Heart left ventricle (tissue), 16 donors: ENCODE measurements at regions not wholly inside any gene's neighbourhood (a gene's known extent, or its start where the extent isn't known, plus 50 kb on each side); places are given as distances from the start of the nearest gene placed in this dataset.
A peak's percentile ranks its signal among the peaks of the same experiment; 100 is the strongest.

Source experiments
- ATAC-seq, 4 donors: fragments of 200-7000 bp; cut with Tn5 transposase; one replicate each; pipeline ENCODE4 v1.9.1; 2020 to 2022; ENCODE audit warnings: moderate library complexity in 4 of 4, mild to moderate bottlenecking in 3 of 4, moderate number of reproducible peaks in 1 of 4
- DNase-seq, 5 donors: peaks; one replicate each; pipeline ENCODE4 v3.0.0-alpha.2; 2020
- H3K27ac ChIP-seq, 12 donors: fragments of 200-600 bp; sonication (generic) in 4 of 12; one replicate each; pipeline versions ENCODE4 v1.5.0 to v1.8.0; 2016 to 2022; ENCODE audit warnings: mild to moderate bottlenecking in 2 of 12
- H3K27me3 ChIP-seq, 9 donors: fragments of 200-600 bp; sonication (generic) in 2 of 9; one replicate each; pipeline versions ENCODE4 v1.5.1 to v1.8.0; 2016 to 2022; ENCODE audit warnings: mild to moderate bottlenecking in 3 of 9
- H3K36me3 ChIP-seq, 9 donors: fragments of 200-600 bp; sonication (generic) in 2 of 9; one replicate each; pipeline versions ENCODE4 v1.5.0 to v1.8.0; 2018 to 2022; ENCODE audit warnings: mild to moderate bottlenecking in 2 of 9
- H3K4me1 ChIP-seq, 12 donors: fragments of 200-600 bp; sonication (generic) in 4 of 12; one replicate each; pipeline versions ENCODE4 v1.5.0 to v1.8.0; 2016 to 2022; ENCODE audit warnings: mild to moderate bottlenecking in 3 of 12
- H3K4me3 ChIP-seq, 12 donors: fragments of 200-600 bp; sonication (generic) in 4 of 12; one replicate each; pipeline versions ENCODE4 v1.5.0 to v1.8.0; 2017 to 2022; ENCODE audit warnings: mild to moderate bottlenecking in 9 of 12, moderate library complexity in 4 of 12
- H3K9me3 ChIP-seq, 12 donors: fragments of 200-600 bp; sonication (generic) in 4 of 12; one replicate each; pipeline versions ENCODE4 v1.5.0 to v1.8.0; 2016 to 2022; ENCODE audit warnings: mild to moderate bottlenecking in 1 of 12
- POLR2A ChIP-seq, 2 donors: fragments of 450-650 bp; IDR thresholded peaks; one replicate each; pipeline ENCODE4 v1.6.1; 2017; ENCODE audit warnings: antibody characterized with exemption in 2 of 2, mild to moderate bottlenecking in 2 of 2, moderate library complexity in 2 of 2
- WGBS, 4 donors: extraction: QIAGEN DNeasy Blood & Tissue Kit in 2 of 4; methylation state at CpG; one replicate each; pipeline versions ENCODE4 v1.1.5 to v1.1.7; 2013 to 2018; 5-methylcytosine and 5-hydroxymethylcytosine counted together
- intact Hi-C, 10 donors: fragments of 100-400 bp; cut with DNase I; formaldehyde crosslinking; loops; one replicate each; pipeline versions ENCODE4 v1.11.1 to v1.14.2; 2022
- TF ChIP-seq, protein P1 (sequence below), 12 donors: fragments of 200-600 bp; sonication (generic) in 4 of 12; IDR thresholded peaks; one replicate each; pipeline versions ENCODE4 v1.5.0 to v1.8.0; 2018 to 2022; ENCODE audit warnings: antibody characterized with exemption in 12 of 12, mild to moderate bottlenecking in 5 of 12
- donor health status: ischemic (EF 13 %, LVEDD 7.1; RV severe dilation, severe dysfunction).
- donor health status: healthy with polysubstance abuse.
- donor health status: DM: no; HTN: yes; CAD: no.
- donor health status: DM: no; HTN: no; CAD: no.
- donor health status: ischemic (EF 25% LVEDD 6.9; RV normal size, moderate dysfunction).
- donor health status: ischemic (EF 25% LVEDD 5.7; RV mildly dilated, moderate dysfunction).
- donor health status: healthy.
- donor health status: DM: yes; HTN: yes; CAD: no.
- donor health status: ischemic (EF 35%, LVEDD 5.7; RV mildly dilated, moderate dysfunction).
- donor health status: nonischemic (EF 11% LVEDD 7.7; RV severe dilation, severe dysfunction).
- donor health status: DM: yes; HTN: yes; CAD: no.
- donor health status: PGD.
- donor health status: ischemic (EF 29% LVEDD 5.4; RV normal size, mild dysfunction).
- donor health status: nonischemic (EF 23%, LVEDD 6.1; RV moderate dilation, normal function).

DNA sequence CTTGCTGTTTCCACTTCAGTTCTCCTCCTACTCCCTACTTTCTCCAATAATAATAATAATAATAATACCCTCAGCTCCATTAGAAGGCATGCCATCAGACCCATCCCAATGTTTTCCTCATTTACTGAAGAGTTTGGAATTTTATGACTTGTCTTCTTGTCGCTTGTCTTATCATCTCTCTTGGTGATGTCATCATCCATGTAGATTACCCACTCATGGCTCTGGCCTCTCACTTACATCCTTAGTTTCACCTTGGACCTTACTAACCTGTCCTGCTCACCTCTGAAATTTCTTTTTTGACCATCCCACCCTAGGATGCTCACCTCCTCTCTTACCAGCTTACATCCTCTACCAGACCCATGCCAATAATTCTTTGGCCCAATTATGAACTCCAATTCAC lies 329.3 kb downstream of the ACTL7B start:
- Histone ChIP-seq H3K4me3 (no peak overlapping the region), H3K9me3 (no peaks in the 10 kb centered on the region), H3K36me3 (no peaks in the 10 kb centered on the region), H3K4me1 (peaks cover 0 to 4% (median 0%) of the 10 kb centered on the region in 12 donors), H3K27ac (peak overlapping the region in 2 of 12 donors; percentile 69), H3K27me3 (no peaks in the 10 kb centered on the region)
- ATAC-seq (no peak), DNase-seq (no peak)
- intact Hi-C loops: no loop called here
- 86 to 93% (median 90%) methylated on average over 1 of the region's 1 CpG for WGBS, 4 donors
- TF ChIP-seq, protein P1, sequence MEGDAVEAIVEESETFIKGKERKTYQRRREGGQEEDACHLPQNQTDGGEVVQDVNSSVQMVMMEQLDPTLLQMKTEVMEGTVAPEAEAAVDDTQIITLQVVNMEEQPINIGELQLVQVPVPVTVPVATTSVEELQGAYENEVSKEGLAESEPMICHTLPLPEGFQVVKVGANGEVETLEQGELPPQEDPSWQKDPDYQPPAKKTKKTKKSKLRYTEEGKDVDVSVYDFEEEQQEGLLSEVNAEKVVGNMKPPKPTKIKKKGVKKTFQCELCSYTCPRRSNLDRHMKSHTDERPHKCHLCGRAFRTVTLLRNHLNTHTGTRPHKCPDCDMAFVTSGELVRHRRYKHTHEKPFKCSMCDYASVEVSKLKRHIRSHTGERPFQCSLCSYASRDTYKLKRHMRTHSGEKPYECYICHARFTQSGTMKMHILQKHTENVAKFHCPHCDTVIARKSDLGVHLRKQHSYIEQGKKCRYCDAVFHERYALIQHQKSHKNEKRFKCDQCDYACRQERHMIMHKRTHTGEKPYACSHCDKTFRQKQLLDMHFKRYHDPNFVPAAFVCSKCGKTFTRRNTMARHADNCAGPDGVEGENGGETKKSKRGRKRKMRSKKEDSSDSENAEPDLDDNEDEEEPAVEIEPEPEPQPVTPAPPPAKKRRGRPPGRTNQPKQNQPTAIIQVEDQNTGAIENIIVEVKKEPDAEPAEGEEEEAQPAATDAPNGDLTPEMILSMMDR (IDR thresholded peaks at IDR 0.05): no peak
- TF ChIP-seq POLR2A (IDR thresholded peaks at IDR 0.05): no peak

DNA sequence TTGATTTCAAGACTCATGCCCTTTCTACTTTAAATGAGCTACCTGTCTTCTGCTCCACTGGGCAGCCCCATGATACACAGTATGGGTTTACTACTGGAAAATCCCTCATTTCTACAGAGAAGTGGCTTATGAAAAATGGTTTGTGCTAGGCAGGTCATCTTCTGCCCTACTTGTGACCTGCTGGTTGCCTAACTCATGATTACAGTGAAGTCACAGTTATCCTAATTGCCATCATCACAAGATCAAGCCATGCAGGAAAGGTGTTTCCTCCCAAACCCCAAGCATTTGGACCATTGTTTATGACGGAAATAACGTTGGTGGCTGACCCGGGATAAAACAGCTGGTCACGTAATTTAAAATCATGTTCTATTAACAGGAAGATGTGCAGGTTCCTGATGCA lies 330.6 kb downstream of the ACTL7B start:
- 60 to 71% (median 66%) methylated on average over 4 of the region's 4 CpGs for WGBS, 4 donors
- no peaks in the 10 kb centered on the region for H3K36me3 ChIP-seq
- no peaks in the 10 kb centered on the region for H3K9me3 ChIP-seq
- H3K4me1 ChIP-seq: peaks cover 0 to 4% (median 0%) of the 10 kb centered on the region in 12 donors
- no peak overlapping the region for H3K4me3 ChIP-seq
- peak overlapping the region in 6 of 12 donors; percentile 8 to 82 (median 68) for H3K27ac ChIP-seq
- intact Hi-C loops: no loop called here
- TF ChIP-seq, protein P1 (IDR thresholded peaks at IDR 0.05): no peak
- no peak for TF ChIP-seq POLR2A (IDR thresholded peaks at IDR 0.05)
- no peaks in the 10 kb centered on the region for H3K27me3 ChIP-seq
- DNase-seq (peak in 1 of 5 donors; percentile 19), ATAC-seq (peak in 3 of 4 donors; percentile 29 to 95 (median 38))

DNA sequence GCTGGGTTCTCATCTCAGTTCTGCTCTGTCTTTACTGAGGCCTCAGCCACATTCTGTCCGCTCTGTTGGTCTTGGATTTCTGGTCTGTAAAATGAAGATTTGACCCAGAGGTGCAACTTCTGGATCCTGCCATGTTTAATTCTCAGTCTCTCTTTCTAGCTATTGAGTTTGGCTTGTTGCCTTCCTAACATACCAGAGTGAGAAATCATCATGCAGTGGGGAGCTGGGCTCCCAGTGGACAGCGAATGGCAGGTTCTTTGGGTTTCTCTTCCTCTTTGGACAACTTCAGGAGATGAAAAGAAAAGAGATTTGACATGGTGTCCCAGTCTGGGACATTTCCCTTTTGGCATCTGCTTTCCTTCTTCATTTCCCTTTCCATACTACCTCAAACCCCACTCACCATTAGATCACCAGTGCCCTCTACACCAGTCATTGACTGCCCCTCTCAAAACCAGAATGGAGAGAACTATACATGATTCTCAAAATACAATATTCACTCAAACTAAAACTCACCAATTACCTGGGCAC lies 334.7 kb downstream of the ACTL7B start:
- no peaks in the 10 kb centered on the region for H3K27me3 ChIP-seq
- H3K4me3 ChIP-seq: no peak overlapping the region
- ATAC-seq: no peak
- peaks cover 0 to 15% (median 0%) of the 10 kb centered on the region in 12 donors for H3K4me1 ChIP-seq
- WGBS, 4 donors: 78 to 88% (median 82%) methylated on average over 2 of the region's 2 CpGs
- intact Hi-C loops: no loop called here
- DNase-seq: no peak
- H3K9me3 ChIP-seq: no peaks in the 10 kb centered on the region
- no peaks in the 10 kb centered on the region for H3K36me3 ChIP-seq
- no peak for TF ChIP-seq POLR2A (IDR thresholded peaks at IDR 0.05)
- TF ChIP-seq, protein P1 (IDR thresholded peaks at IDR 0.05): no peak
- no peak overlapping the region for H3K27ac ChIP-seq

DNA sequence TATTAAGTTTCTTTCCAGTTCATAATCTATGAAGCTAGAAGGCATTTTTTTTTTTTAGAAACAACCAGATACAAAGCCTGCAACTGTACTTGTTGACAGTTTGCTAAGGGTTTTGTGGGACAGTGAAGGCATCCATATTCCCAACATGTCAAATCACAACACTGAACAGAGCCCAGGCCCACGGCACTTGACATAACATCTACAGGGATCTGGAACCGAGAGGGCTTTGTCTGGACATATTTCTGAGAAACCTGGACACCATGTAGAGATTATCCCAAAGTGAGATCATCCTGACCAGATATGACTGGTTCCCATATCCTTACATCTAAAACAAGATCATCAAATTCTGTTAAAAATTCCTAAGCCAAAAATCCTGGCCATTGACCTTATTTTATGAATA lies 336.3 kb downstream of the ACTL7B start:
- Histone ChIP-seq H3K4me3 (no peak overlapping the region), H3K27me3 (no peaks in the 10 kb centered on the region), H3K27ac (no peak overlapping the region), H3K9me3 (no peaks in the 10 kb centered on the region), H3K36me3 (no peaks in the 10 kb centered on the region), H3K4me1 (peaks cover 0 to 10% (median 0%) of the 10 kb centered on the region in 12 donors)
- no peak for TF ChIP-seq POLR2A (IDR thresholded peaks at IDR 0.05)
- ATAC-seq: no peak
- 46 to 57% (median 53%) methylated on average over 2 of the region's 2 CpGs for WGBS, 4 donors
- intact Hi-C loops: no loop called here
- no peak for DNase-seq
